HG03520 (cell line): ENCODE measurements at regions not wholly inside any gene's neighbourhood (a gene's known extent, or its start where the extent isn't known, plus 50 kb on each side); places are given as distances from the start of the nearest gene placed in this dataset.

Source experiments
- ATAC-seq: cut with Tn5 transposase; IDR thresholded peaks from one replicate; pipeline ENCODE4 v1.9.1; 2021; ENCODE audit warnings: mild to moderate bottlenecking, moderate library complexity; ENCODE audit not compliant: unreplicated experiment

- ATAC-seq: no peak
Measured at GRCh38 chr4:71237641-71238040, 101.2 kb upstream of the SLC4A4 start.

DNA sequence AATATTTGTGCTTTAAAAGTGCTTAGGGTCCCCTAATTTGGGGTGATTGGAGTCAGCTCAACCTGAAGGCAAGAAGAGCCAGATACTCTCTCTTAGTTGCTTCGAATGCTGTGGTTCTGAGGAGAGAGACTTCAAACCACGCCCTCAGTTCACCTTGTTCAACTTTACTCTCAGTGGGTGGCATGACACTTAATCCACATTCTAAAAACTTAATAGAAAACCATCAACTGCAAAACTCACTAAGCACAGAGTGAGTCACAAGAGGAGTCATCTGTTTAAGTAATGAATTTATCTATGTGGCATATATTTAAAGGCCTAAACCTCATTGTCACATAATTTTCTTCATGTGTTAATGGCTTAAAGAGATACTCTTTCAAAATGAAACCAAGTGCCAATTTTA, 99.5 kb upstream of the SLC4A4 start:
- ATAC-seq: no peak

DNA sequence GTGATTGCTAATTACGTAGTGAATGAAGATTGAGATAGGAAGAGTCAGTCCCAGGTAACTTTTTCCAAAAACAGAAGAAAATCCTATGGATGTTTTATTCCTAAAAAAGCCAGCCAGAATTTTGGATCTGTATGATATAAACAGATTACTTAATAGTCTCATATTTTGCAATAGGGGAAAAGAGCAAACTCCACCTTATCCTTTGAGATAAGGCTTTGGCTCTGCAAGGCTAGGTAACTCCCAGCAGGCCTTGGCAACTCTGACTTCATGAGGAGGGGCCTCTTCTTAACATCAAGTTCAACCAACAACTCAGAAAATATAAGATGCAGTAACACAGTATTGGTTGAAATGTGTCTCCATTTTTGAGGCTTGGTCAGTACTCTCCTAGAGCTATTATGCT, 98.7 kb upstream of the SLC4A4 start:
- no peak for ATAC-seq

GRCh38 chr4:71241501-71242288, 97.1 kb upstream of the SLC4A4 start:
- ATAC-seq: no peak

DNA sequence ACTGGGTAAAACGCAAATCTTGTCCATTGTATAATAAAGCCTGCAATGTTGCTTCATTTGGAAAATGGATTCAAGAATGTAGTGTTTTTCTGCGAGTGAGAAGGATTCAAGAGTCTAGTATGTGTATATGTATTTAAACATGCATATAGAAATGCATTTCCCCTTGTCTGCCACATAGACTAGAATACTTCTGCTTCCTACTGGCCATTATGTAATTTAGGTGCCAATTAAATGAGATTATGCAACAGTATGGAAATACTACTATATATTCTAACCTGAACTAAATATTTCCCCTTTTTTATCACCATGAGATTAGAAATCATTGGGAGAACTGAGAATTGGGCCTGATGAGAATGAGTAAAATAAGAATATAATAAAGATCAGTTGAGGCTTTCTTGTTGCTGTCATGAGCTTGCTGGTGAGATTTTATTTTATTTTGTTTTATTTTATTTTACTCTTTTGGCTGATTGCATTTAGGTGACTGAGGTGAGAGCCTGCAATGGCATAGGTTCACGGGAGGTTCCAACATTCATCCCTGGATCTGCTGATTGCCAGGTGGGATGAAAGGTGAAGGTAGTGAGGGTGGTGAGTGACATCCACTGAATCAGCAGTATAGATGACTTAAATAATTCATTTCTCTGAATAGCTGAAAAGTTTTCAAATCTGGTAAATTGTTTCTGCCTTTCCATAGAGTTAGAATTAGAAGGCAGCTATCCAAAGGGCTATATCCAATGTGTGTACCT, 95.6 kb upstream of the SLC4A4 start:
- ATAC-seq: no peak

- no peak for ATAC-seq
Measured at GRCh38 chr4:71247706-71248105, 91.1 kb upstream of the SLC4A4 start.

- no peak for ATAC-seq
Measured at GRCh38 chr4:71251261-71251660, 87.6 kb upstream of the SLC4A4 start.

- no peak for ATAC-seq
Measured at GRCh38 chr4:71253545-71253944, 85.3 kb upstream of the SLC4A4 start.

- ATAC-seq: no peak
Measured at GRCh38 chr4:71254451-71255012, 84.3 kb upstream of the SLC4A4 start.

- ATAC-seq: no peak
Measured at GRCh38 chr4:71255976-71256375, 82.8 kb upstream of the SLC4A4 start.

- ATAC-seq: no peak
Measured at GRCh38 chr4:71257761-71258160, 81.1 kb upstream of the SLC4A4 start.

DNA sequence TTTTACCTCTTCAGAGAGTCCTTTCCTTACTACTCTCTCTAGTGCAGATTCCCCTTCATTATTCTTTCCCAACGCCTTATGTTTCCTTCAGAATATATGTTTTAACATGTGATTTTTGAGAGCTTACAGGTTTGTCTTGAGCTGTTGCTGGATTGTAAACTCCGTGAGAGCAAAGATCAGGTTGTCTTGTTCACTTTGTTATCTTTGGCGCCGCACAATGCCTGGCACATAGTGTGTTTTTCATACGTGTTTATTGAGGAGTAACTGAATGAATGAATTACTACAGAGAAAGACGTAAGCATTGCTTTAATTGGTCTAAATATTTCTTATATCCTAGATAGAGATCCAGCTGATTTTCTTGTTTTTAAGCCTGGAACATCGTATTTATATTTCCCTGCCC, 80.5 kb upstream of the SLC4A4 start:
- ATAC-seq: no peak

- no peak for ATAC-seq
Measured at GRCh38 chr4:71259280-71259679, 79.5 kb upstream of the SLC4A4 start.

- no peak for ATAC-seq
Measured at GRCh38 chr4:71259911-71260331, 78.9 kb upstream of the SLC4A4 start.

GRCh38 chr4:71260544-71260943, 78.3 kb upstream of the SLC4A4 start:
- no peak for ATAC-seq

GRCh38 chr4:71261001-71261400, 77.8 kb upstream of the SLC4A4 start:
- no peak for ATAC-seq

DNA sequence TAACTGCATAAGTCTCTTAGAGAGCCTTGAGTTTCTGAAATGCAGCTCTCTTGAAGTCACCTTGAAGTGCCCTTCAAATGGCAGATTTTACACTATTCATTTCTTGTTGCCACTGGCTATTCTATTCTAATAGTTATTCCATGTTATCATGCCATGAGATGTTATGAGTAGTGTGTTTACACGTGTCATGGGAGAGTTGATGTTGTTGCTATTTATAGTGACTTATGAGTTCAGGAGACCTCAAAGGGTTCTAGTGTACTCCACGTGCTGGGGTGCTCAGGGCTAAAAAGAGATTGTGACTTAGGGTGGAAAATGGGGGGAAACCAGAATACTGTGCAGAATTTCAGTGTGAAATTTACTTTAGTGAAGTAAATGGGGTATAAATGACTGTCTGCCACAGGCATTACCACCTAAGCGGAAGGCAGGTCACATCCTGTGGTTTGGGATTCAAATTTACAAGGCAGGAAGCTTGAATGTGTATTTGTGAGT, 77.1 kb upstream of the SLC4A4 start:
- no peak for ATAC-seq

- no peak for ATAC-seq
Measured at GRCh38 chr4:71262161-71262560, 76.7 kb upstream of the SLC4A4 start.

DNA sequence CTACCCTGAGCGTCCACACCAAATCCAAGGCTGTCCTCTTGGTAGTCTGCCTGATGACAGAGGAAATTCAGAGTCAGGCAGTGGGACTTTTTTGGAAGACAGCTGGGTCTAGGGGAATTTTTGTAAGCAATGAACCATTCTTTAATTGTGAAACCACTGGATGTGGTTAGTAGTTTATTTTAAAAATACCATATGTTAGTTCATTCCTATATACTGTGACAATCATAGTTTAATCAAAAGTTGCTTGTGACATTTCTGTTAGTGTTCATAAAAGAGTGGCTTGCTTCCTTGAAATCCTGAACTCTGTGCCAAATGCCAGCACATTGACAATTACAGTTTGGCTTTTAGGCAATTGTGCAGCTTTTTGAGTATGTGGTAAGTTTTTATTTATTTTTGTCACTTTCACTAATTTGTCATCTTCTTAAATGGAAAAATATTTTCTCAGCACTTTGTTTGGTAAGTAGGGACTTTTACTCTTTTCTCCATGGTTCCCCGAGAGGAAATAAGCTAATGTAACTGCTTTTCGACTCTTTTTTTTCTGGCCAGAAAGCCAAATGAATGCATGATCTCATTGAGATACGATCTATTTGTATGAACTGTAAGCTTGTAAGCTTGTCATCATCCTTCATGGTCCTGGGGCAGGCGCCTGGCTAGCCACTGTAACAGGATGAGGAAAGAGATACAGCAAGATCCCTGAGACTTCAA, 72.6 kb upstream of the SLC4A4 start:
- ATAC-seq: no peak

DNA sequence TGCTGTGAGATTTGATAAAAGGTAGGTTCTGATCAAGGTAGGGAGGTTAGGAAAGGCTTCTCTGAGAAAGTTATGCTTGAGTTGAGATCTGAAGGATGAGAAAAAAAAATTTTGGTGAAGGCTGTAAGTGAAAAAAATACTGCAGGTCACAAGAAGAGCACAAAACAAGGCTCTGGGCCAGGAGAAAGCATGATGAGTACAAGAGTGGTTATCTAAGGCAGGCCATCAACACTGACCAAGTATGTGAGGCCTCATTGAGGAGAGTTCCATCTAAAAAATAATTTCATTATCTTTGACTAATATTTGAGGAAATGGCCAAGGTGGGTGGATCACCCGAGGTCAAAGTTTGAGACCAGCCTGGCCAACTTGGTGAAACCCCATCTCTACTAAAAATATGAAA, 71.6 kb upstream of the SLC4A4 start:
- no peak for ATAC-seq

GRCh38 chr4:71268166-71268565, 70.7 kb upstream of the SLC4A4 start:
- no peak for ATAC-seq
